DND-41 (cell line): ENCODE measurements at regions not wholly inside any gene's neighbourhood (a gene's known extent, or its start where the extent isn't known, plus 50 kb on each side); places are given as distances from the start of the nearest gene placed in this dataset.

Experiments used
- ATAC-seq: fragments of 200-7000 bp; cut with Tn5 transposase; 3 replicates; pipeline ENCODE4 v1.9.1; 2021; ENCODE audit warnings: low read depth; ENCODE audit not compliant: insufficient read depth
- DNase-seq: peaks from one replicate; pipeline ENCODE4 v3.0.0-alpha.2; 2020
- H2AFZ ChIP-seq: 2 replicates; pipeline ENCODE4 v1.6.0; 2012; ENCODE audit warnings: low read depth, low read length
- H3K27ac ChIP-seq: 2 replicates; pipeline ENCODE4 v1.5.1; 2012; ENCODE audit warnings: low read length, inconsistent platforms
- H3K27me3 ChIP-seq: fragments of 200-600 bp; sonication (generic); 2 replicates; pipeline ENCODE4 v1.6.0; 2012; ENCODE audit warnings: low read length, mild to moderate bottlenecking, inconsistent platforms; ENCODE audit not compliant: insufficient read depth, poor library complexity
- H3K36me3 ChIP-seq: 2 replicates; pipeline ENCODE4 v1.5.1; 2012; ENCODE audit warnings: low read length, inconsistent platforms; ENCODE audit not compliant: insufficient read depth
- H3K4me1 ChIP-seq: 2 replicates; pipeline ENCODE4 v1.5.1; 2012; ENCODE audit warnings: mild to moderate bottlenecking, low read length; ENCODE audit not compliant: insufficient read depth
- H3K4me2 ChIP-seq: 2 replicates; pipeline ENCODE4 v1.6.0; 2012; ENCODE audit warnings: mild to moderate bottlenecking, moderate library complexity, low read length, inconsistent platforms; ENCODE audit not compliant: insufficient read depth
- H3K4me3 ChIP-seq, 2 experiments: fragments of 200-600 bp in 1 of 2; shearing (Covaris generic) in 1 of 2; 2 replicates each; pipeline ENCODE4 v1.5.1; 2012 to 2016; ENCODE audit warnings: inconsistent platforms in 2 of 2, low read length in 2 of 2, mild to moderate bottlenecking in 2 of 2, low read depth in 1 of 2, moderate library complexity in 1 of 2
- H3K79me2 ChIP-seq: 2 replicates; pipeline ENCODE4 v1.6.0; 2012; ENCODE audit warnings: low read length, inconsistent platforms; ENCODE audit not compliant: insufficient read depth
- H3K9ac ChIP-seq: 2 replicates; pipeline ENCODE4 v1.6.0; 2012; ENCODE audit warnings: low read depth, mild to moderate bottlenecking, inconsistent platforms, low read length, moderate library complexity
- H3K9me3 ChIP-seq: 2 replicates; pipeline ENCODE4 v1.5.1; 2012; ENCODE audit warnings: low read length, moderate library complexity, mild to moderate bottlenecking, inconsistent platforms; ENCODE audit not compliant: insufficient read depth, severe bottlenecking
- H4K20me1 ChIP-seq: 2 replicates; pipeline ENCODE4 v1.6.0; 2012; ENCODE audit warnings: low read length; ENCODE audit not compliant: insufficient read depth
- CTCF ChIP-seq: IDR thresholded peaks from 2 replicates; pipeline ENCODE4 v1.5.1; 2012; ENCODE audit warnings: borderline replicate concordance, low read length, moderate library complexity, mild to moderate bottlenecking; ENCODE audit not compliant: poor library complexity, severe bottlenecking; ENCODE audit errors: extremely low read depth
- EZH2 ChIP-seq: IDR thresholded peaks from 3 replicates; pipeline ENCODE4 v1.6.1; 2012; ENCODE audit warnings: borderline replicate concordance, low read depth, mild to moderate bottlenecking, moderate library complexity, low read length, inconsistent platforms; ENCODE audit not compliant: severe bottlenecking

DNA sequence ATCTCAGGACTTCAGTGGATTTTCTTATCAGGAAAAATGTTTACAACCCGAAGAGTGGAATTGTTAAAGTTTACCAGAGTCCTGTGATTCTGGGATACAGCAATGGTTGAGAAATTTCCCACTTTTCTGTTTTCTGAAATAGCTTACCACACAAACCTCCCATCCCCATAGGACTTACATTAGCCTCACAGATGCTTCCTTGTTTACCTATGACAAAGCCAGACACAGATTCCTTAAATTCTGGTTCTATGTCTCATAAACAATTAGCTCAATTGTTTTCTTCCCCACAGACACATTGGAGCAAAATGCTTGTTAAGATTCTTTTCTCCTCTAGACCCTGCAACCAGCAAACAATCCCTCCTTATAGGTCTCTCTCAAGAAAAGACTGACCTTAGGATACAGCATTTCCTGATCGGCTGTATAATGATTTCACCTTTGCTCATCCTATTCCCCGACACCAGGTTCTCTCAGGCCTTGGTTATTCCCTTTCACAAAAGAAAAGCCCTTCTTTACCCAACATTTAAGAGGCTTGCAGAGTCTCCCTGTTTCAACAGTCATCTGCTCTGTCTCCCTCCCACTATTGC, 886.2 kb downstream of the ARAP2 start:
- no peaks in the 10 kb centered on the region for H3K4me1 ChIP-seq
- ATAC-seq (no peak), DNase-seq (no peak)
- H3K9ac ChIP-seq: no peak overlapping the region
- no peak overlapping the region for H3K27ac ChIP-seq
- H3K36me3 ChIP-seq: no peaks in the 10 kb centered on the region
- H3K4me2 ChIP-seq: no peak overlapping the region
- no peaks in the 10 kb centered on the region for H3K27me3 ChIP-seq
- H4K20me1 ChIP-seq: no peaks in the 10 kb centered on the region
- H2AFZ ChIP-seq: no peak overlapping the region
- TF ChIP-seq CTCF (no peak), EZH2 (no peak)
- no peaks in the 10 kb centered on the region for H3K79me2 ChIP-seq
- H3K9me3 ChIP-seq: no peaks in the 10 kb centered on the region
- H3K4me3 ChIP-seq: no peak overlapping the region

DNA sequence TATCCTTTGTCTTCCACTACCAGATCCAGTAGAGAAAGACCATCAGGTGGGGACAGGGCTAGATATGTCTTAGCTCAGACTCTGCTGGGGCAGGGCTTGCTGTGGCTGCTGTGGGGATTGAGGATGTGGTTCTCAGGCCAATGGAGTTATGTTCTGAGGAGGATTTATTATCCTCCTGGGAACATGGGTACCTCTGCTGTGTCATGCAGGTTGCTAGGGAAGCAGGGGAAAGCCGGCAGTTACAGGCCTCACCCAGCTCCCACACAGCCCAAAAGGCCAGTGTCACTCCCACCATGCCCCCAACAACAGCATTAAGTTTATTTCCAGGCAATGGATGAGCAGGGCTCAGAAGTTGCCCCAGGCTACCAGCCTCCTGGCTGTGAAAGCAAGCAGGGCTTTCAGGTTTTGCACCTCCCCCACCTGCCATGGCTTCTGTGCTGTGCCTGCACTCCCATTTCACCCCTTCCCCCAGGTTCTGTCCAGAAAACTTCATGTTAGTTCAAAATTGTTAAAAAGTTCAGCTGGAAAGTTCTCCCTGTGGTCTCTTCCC, 879.9 kb downstream of the ARAP2 start:
- no peak overlapping the region for H2AFZ ChIP-seq
- no peak overlapping the region for H3K27ac ChIP-seq
- DNase-seq: no peak
- ATAC-seq: no peak
- H3K36me3 ChIP-seq: no peaks in the 10 kb centered on the region
- H3K4me1 ChIP-seq: no peaks in the 10 kb centered on the region
- H3K4me2 ChIP-seq: no peak overlapping the region
- TF ChIP-seq CTCF: no peak
- no peak for TF ChIP-seq EZH2
- H3K9me3 ChIP-seq: no peaks in the 10 kb centered on the region
- no peaks in the 10 kb centered on the region for H3K79me2 ChIP-seq
- H3K9ac ChIP-seq: no peak overlapping the region
- H4K20me1 ChIP-seq: no peaks in the 10 kb centered on the region
- H3K27me3 ChIP-seq: no peaks in the 10 kb centered on the region
- no peak overlapping the region for H3K4me3 ChIP-seq

DNA sequence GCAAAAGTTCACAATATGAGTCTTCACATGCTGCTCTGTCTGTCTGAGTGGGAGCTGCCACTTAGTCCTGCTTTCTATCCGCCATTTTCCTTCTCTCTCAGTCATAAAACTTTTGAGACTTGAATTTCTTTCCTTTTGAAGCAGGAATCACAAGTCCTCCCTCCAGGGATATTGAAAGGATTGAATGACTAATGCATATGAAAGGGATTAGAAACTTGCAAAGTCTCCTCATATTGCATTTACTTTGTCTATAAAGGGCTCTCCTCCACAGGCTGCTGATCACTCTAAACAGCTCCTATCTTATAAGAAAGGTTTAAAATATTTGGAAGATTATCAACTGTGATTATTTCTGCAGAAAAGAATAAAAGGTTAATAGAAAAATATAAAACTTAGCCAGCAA, 879.1 kb downstream of the ARAP2 start:
- ATAC-seq (no peak), DNase-seq (no peak)

More for the DNA sequence above, 879.1 kb downstream of the ARAP2 start:
- H3K9ac ChIP-seq: no peak overlapping the region
- H3K36me3 ChIP-seq: no peaks in the 10 kb centered on the region
- no peak overlapping the region for H3K4me2 ChIP-seq
- no peak overlapping the region for H3K4me3 ChIP-seq
- H3K4me1 ChIP-seq: no peaks in the 10 kb centered on the region
- no peaks in the 10 kb centered on the region for H4K20me1 ChIP-seq
- H3K9me3 ChIP-seq: no peaks in the 10 kb centered on the region
- TF ChIP-seq EZH2 (no peak), CTCF (no peak)
- no peak overlapping the region for H3K27ac ChIP-seq
- no peak overlapping the region for H2AFZ ChIP-seq
- no peaks in the 10 kb centered on the region for H3K27me3 ChIP-seq
- no peaks in the 10 kb centered on the region for H3K79me2 ChIP-seq
